ENCODE measurements at regions not wholly inside any gene's neighbourhood (a gene's known extent, or its start where the extent isn't known, plus 50 kb on each side); places are given as distances from the start of the nearest gene placed in this dataset.

DNA sequence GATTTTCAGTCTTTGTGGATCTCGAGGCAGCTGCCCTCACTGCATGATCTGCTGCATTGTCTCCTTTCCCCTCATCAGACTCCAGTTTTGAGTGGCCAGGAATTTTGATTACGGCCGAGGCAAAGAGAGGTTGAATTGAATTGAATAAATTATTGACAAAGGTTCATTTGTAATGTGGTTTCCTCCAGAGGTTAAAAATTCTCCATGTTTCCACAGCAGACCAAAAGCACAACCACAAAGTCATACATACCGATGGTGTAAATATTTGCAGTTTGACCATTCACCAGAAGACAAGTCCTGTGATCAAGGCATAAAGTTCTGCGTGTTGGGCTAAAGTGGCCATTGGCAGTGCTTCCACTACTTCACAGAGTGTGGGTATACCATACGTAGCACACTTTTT, 343.8 kb upstream of the MYT1L start:
- no peak for DNase-seq

- no peak for DNase-seq
Measured at GRCh38 chr2:2673406-2673805, 342.3 kb upstream of the MYT1L start.

DNA sequence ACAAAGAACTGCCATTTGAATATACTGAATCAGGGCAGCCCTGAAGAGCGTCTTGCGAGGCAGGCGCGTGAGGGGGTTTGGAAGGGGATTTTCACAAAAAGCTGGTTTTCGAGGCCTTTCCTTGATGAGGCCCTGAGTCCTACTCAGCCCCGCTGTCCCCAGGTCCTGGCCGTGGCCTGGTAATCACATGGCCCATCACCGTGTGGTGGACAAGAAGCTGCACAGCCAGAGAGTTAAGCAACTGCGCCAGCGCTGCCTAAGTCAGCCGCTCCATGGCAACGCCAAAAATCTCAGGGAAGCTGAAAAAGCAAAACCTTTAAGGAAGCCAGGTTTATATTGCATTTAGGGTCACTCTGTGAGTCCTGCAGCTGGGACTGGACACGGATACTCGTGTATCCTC, 341.2 kb upstream of the MYT1L start:
- DNase-seq: no peak

DNA sequence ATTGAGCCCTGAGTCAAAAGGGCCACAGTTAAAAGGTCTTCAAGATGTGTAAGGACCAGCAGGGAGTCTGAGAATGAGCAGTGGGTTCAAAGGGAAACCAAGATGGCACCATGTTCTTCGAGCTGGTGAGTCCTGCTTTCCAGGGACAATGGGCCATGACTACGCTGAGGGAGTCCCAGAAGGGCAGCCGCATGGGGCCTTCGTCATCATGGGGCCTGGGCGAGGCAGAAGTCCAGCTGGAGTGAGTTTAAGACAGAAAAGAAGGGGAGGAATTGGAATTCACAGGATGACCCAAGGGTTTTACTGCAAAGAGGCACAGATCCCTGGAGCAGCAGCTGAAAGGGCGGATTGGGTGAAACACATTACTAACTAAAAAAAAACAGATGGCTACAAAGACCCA, 340.8 kb upstream of the MYT1L start:
- DNase-seq: no peak

GRCh38 chr2:2669316-2669715, 338.2 kb upstream of the MYT1L start:
- no peak for DNase-seq

GRCh38 chr2:2668681-2669265, 337.7 kb upstream of the MYT1L start:
- DNase-seq: no peak

DNA sequence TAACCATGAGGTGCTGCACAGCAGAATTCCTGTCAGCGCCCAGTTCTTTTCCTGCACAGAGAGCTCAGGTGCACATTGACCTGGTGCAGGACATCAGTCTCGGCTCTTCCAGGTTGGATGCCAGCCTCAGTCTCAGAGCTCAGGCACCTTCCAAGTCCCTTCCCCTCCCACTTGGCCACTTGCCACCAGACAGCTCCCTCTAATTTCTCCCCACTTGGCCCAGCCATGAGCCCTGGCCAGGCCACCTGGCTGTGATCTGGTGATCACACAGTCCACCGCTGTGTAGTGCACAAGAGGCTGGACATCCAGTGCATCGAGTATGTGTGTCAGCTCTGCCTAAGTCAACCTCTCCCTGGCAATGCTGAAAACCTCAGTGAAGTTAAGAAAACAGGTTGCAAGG, 336.6 kb upstream of the MYT1L start:
- DNase-seq: no peak

GRCh38 chr2:2665834-2666133, 334.7 kb upstream of the MYT1L start:
- no peak for DNase-seq

- DNase-seq: no peak
Measured at GRCh38 chr2:2664989-2665833, 334.1 kb upstream of the MYT1L start.

GRCh38 chr2:2663401-2664036, 332.4 kb upstream of the MYT1L start:
- no peak for DNase-seq

GRCh38 chr2:2662847-2663356, 331.8 kb upstream of the MYT1L start:
- no peak for DNase-seq

DNA sequence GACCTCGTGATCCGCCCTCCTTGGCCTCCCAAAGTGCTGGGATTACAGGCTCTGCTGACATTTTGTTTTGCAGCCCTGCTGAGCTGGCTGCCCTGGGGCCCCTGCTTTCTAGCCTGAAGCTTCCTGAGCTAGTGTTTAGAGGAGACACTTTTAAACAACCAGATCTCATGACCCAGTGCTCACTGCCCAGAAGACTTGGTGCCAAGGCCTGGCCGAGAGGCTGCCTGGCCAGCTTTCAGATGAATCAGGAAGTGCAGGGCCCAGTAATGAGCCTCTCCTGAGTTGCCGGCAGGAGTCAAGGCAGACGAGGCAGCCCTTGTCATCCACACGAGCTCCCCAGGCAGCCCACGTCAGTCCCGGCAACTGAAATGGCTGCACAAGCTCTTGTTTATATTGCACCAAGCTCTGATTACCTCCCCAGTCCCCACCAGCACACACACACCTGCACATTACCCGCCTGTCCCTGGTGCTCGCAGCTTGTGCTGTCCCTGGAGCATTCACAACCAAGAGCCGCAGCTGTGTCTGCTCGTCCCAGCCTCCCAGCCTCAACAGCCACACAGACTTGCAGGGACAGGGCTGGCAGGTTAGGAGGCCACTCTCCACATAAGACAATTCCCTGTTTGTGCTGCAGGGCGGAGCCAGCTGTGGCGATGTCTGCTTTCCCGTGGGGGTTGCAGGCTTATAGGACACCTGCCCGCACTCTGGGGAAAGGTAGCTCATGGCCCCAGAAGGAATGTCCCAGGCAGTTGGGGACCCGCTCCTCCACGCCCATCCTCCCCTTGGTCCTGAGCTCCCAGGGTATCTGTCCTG, 331.2 kb upstream of the MYT1L start:
- no peak for DNase-seq

GRCh38 chr2:2660789-2661355, 329.8 kb upstream of the MYT1L start:
- no peak for DNase-seq

- DNase-seq: no peak
Measured at GRCh38 chr2:2657121-2657962, 326.3 kb upstream of the MYT1L start.

GRCh38 chr2:2656115-2657011, 325.3 kb upstream of the MYT1L start:
- DNase-seq: no peak

DNA sequence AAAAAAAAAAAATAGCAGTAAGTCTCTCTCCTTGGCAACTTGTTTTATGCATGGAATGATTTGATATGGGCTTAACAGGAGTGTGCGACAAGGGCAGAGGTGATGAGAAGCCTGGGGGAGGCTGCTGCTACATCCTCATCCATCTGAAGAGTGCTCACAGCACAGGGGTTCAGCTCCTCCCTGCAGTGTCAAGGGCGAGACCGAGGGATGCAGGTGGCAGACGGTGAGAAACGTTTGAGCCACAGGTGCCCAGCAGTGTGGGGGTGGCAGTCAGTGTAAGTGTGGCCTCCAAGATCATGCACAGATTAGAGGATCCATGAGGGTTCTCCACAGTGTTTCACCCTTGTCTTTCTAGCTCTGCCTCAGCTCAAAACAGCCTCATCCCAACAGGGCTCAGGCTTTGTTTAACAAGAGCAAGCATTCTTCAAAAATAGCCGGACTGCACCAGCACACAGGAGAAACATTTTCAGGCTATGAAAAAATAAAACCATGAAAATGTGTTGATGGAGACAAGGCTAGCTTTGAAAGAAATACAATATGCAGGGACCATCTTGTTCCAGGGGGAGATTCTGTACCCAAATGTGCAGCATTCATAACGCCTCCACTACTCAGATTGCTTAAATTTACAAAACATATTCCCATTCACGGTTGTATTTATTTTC, 324.5 kb upstream of the MYT1L start:
- DNase-seq: no peak

- DNase-seq: no peak
Measured at GRCh38 chr2:2653231-2653630, 322.2 kb upstream of the MYT1L start.

- no peak for DNase-seq
Measured at GRCh38 chr2:2650608-2651375, 319.7 kb upstream of the MYT1L start.

All from activated CD8-positive, alpha-beta memory T cell treated with anti-CD3 and anti-CD28 coated beads, Interleukin-2, amount 50 U/mL, for 48 hours (primary cell).